Left ventricle myocardium inferior (tissue), 1 donor: ENCODE measurements at regions not wholly inside any gene's neighbourhood (a gene's known extent, or its start where the extent isn't known, plus 50 kb on each side); places are given as distances from the start of the nearest gene placed in this dataset.
"Not testable (repeated sequence)": the region's sequence is repeated elsewhere in the genome, so short reads cannot be mapped to it uniquely, and the experiment has no call there.

Experiments used
- DNase-seq: peaks from one replicate; pipeline ENCODE4 v3.0.0-alpha.2; 2020
- H3K27ac ChIP-seq: fragments of 200-600 bp; replicated peaks from 2 replicates; pipeline ENCODE4 v1.8.0; 2021
- H3K27me3 ChIP-seq: fragments of 200-600 bp; 2 replicates; pipeline ENCODE4 v1.8.0; 2021; ENCODE audit warnings: low read depth
- H3K36me3 ChIP-seq: fragments of 200-600 bp; 2 replicates; pipeline ENCODE4 v1.8.0; 2021
- H3K4me1 ChIP-seq: fragments of 200-600 bp; 2 replicates; pipeline ENCODE4 v1.8.0; 2021
- H3K4me3 ChIP-seq: fragments of 200-600 bp; 2 replicates; pipeline ENCODE4 v1.8.0; 2021; ENCODE audit warnings: mild to moderate bottlenecking, moderate library complexity
- H3K9me3 ChIP-seq: fragments of 200-600 bp; replicated peaks from 2 replicates; pipeline ENCODE4 v1.8.0; 2021
- CTCF ChIP-seq: fragments of 200-600 bp; IDR thresholded peaks from 2 replicates; pipeline ENCODE4 v1.8.0; 2021; ENCODE audit warnings: antibody characterized with exemption, mild to moderate bottlenecking, borderline replicate concordance
- intact Hi-C: fragments of 100-400 bp; cut with micrococcal nuclease; formaldehyde crosslinking; loops from one replicate; pipeline ENCODE4 v1.11.0; 2022
- donor health status: DM: no; HTN: yes; CAD: no; lungs with severe emphysema.

GRCh38 chr10:63675171-63675570 lies 154.0 kb downstream of the REEP3 start:
- DNase-seq, result no peak
- peaks cover 40% of the 10 kb centered on the region for H3K4me1 ChIP-seq
- no peak overlapping the region for H3K4me3 ChIP-seq
- TF ChIP-seq CTCF, result no peak
- H3K27me3 ChIP-seq, result no peaks in the 10 kb centered on the region
- intact Hi-C loops, result no loop called here
- H3K27ac ChIP-seq, result no peak overlapping the region
- H3K9me3 ChIP-seq, result no peaks in the 10 kb centered on the region
- H3K36me3 ChIP-seq, result no peaks in the 10 kb centered on the region

GRCh38 chr10:63677001-63677400 lies 155.8 kb downstream of the REEP3 start:
- peaks cover 29% of the 10 kb centered on the region for H3K4me1 ChIP-seq
- intact Hi-C loops, result no loop called here
- no peak for TF ChIP-seq CTCF
- H3K27ac ChIP-seq, result no peak overlapping the region
- no peak for DNase-seq
- no peak overlapping the region for H3K4me3 ChIP-seq
- no peaks in the 10 kb centered on the region for H3K27me3 ChIP-seq
- no peaks in the 10 kb centered on the region for H3K9me3 ChIP-seq
- no peaks in the 10 kb centered on the region for H3K36me3 ChIP-seq

- intact Hi-C loops, H3K36me3 ChIP-seq, H3K9me3 ChIP-seq, H3K27ac ChIP-seq, H3K4me3 ChIP-seq, H3K27me3 ChIP-seq, DNase-seq: not testable (repeated sequence)
- H3K4me1 ChIP-seq, result peaks cover 16% of the 10 kb centered on the region
Measured at GRCh38 chr10:63680545-63680944, 159.3 kb downstream of the REEP3 start.

- DNase-seq, result no peak
- no peaks in the 10 kb centered on the region for H3K36me3 ChIP-seq
- H3K4me1 ChIP-seq, result peaks cover 16% of the 10 kb centered on the region
- intact Hi-C loops, result no loop called here
- H3K9me3 ChIP-seq, result no peaks in the 10 kb centered on the region
- no peak overlapping the region for H3K4me3 ChIP-seq
- peak overlapping the region; percentile 75 for H3K27ac ChIP-seq
- no peaks in the 10 kb centered on the region for H3K27me3 ChIP-seq
- TF ChIP-seq CTCF, result no peak
Measured at GRCh38 chr10:63681993-63682697, 160.9 kb downstream of the REEP3 start.

GRCh38 chr10:63682698-63683052 lies 161.5 kb downstream of the REEP3 start:
- intact Hi-C loops, DNase-seq, H3K36me3 ChIP-seq, H3K4me3 ChIP-seq, H3K9me3 ChIP-seq, H3K27me3 ChIP-seq: not testable (repeated sequence)
- peaks cover 16% of the 10 kb centered on the region for H3K4me1 ChIP-seq
- H3K27ac ChIP-seq, result peak overlapping the region; percentile 75

- Histone ChIP-seq H3K4me3 (no peak overlapping the region), H3K36me3 (no peaks in the 10 kb centered on the region), H3K9me3 (no peaks in the 10 kb centered on the region), H3K27me3 (no peaks in the 10 kb centered on the region), H3K4me1 (peaks cover 16% of the 10 kb centered on the region), H3K27ac (peak overlapping the region; percentile 75)
- DNase-seq, result no peak
- TF ChIP-seq CTCF, result no peak
- intact Hi-C loops, result no loop called here
Measured at GRCh38 chr10:63683223-63683622, 162.0 kb downstream of the REEP3 start.

- DNase-seq, result no peak
- no peak for TF ChIP-seq CTCF
- intact Hi-C loops, result no loop called here
- Histone ChIP-seq H3K36me3 (no peaks in the 10 kb centered on the region), H3K27me3 (no peaks in the 10 kb centered on the region), H3K9me3 (no peaks in the 10 kb centered on the region), H3K4me1 (peaks cover 16% of the 10 kb centered on the region), H3K4me3 (no peak overlapping the region), H3K27ac (no peak overlapping the region)
Measured at GRCh38 chr10:63683686-63684085, 162.5 kb downstream of the REEP3 start.
